Inflammatory macrophage (primary cell): ENCODE measurements at regions not wholly inside any gene's neighbourhood (a gene's known extent, or its start where the extent isn't known, plus 50 kb on each side); places are given as distances from the start of the nearest gene placed in this dataset.

Source experiments
- DNase-seq, 2 donors: peaks; one replicate each; pipeline ENCODE4 v3.0.0-alpha.2; 2020 to 2022

DNA sequence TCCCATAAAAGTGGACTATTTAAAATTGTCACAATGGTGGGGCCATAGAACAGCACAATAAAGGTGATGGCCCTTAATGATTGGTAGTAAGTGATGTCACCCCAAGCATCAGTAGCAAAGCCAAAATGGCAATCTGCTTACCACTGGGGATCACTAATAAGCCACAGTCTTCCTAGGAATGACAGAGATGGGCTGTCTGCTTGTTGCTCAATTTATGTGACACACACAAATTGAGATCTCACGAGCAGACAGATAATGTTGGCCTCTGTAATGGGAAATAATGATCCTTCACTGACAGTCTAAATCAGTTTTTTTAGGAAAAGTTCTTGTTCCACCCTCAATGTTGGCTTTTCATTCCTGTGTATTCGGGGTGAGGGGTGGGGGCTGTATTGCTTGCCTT lies 515.1 kb downstream of the BRD1 start:
- DNase-seq, result no peak

GRCh38 chr22:49310354-49310753 lies 517.3 kb downstream of the BRD1 start:
- no peak for DNase-seq

DNA sequence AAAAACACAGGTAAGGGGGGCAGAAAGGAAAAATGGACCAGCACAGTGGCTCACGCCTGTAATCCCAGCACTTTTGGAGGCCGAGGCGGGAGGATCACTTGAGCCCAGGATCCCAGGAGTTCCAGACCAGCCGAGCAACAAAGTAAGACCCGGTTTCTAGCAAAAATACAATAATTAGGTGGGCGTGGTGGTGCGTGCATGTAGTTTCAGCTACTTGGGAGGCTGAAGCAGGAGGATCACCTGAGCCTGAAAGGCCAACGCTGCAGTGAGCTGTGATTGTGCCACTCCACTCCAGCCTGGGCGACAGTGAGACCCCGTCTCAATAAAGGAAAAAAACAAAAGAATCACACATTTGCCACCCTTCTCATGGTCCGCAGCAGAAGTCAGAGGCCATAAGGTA lies 519.4 kb downstream of the BRD1 start:
- DNase-seq, result no peak

- DNase-seq, result no peak
These were observed 519.8 kb downstream of the BRD1 start for GRCh38 chr22:49307870-49308269.

DNA sequence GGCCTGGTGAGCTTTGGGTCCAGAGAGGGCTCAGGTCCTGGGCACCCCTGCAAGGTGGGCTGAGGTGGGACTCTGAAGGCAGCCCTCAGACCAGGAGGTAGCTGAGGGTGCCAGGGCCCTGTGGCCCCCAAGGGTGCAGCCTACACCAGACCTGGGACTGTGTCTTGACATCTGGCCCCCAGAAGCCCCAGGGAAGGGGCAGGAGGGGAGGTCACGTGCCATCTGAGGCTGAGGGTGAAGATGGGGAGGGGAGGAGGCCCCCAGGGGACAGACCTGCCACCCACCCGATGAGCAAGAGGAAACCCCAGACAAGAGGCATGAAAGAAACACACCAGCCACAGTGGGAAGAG lies 520.2 kb downstream of the BRD1 start:
- DNase-seq, result no peak

DNA sequence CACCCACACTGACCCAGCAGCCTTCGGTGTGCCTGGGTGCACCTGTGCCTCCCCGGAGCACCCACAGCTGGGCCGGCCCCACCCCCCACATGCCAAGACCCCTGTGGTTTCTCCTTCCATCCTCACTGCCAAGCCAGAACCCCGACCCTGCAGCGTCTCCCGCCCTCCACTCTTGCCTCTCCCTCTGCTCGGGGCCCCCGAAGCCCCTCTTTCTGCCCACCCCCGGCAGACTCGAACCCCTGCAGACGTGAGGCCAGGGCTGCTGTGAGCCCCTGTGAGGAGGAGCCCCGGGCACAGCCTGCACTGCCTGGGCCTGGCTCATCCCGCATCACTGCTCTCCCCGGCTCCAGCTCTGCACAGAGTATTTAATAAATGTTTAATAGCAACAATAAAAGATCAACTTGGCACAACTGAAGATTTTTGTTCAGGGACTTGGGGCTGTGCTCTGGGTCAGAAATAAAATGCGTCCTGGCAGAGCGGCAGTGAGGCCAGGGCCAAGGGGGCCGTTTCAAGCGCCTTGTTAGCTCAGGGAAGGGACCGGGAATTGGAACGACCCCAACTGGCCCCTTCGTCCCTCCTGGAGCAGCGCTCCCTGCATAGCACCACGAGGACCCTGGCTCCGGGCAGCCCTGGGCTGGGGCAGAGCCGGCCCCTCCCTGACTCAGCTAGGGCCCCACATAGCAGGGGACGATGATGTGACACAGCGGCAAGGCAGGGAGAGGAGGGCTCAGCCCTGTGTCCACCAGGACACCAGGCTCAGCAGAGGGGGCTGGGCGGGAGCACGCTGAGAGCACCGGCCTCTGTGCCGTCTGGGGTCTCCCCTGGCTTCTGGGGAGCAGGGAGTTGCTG lies 520.8 kb downstream of the BRD1 start:
- DNase-seq, result no peak

GRCh38 chr22:49305966-49306631 lies 521.6 kb downstream of the BRD1 start:
- DNase-seq, result no peak

DNA sequence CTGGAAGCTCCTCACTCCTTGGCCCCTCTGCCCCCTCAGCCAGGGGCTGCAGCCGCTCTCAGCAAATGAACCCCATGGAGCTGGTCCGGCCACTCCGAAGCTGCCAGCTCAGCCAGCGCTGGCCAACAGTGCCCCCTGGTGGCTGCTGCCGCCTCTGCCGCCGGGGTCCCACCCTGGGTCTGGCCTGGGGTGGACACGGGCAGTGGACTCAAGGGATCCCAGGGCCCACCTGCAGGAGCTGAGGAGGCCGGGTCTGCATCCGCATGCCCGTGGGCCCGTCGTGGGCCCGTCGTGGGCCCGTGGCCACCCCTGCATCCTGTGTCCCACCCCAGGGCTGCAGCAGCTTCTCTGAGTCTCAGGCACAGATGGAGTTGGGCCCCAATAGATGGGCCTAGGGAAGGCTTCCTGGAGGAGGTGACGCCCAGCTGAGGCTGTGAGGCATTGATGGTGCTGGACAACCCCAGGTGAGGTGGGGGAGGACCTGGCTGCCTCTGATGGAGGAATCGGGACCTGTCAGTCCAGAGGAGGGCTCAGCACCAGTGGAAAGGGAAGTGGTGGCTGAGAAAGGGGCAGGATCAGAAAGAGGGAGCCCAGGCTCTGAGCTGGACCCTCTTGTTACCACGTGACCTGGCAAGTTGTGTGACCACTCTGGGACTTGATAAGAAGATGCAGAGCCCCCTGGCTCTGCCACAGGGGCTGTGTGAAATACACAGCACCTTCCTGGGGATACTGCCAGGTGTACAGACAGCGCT lies 522.3 kb downstream of the BRD1 start:
- peak; percentile 25 to 50 for DNase-seq

- no peak for DNase-seq
These were observed 523.8 kb downstream of the BRD1 start for GRCh38 chr22:49303781-49304461.

GRCh38 chr22:49303061-49303735 lies 524.5 kb downstream of the BRD1 start:
- no peak for DNase-seq

GRCh38 chr22:49302530-49302929 lies 525.1 kb downstream of the BRD1 start:
- DNase-seq, result no peak

GRCh38 chr22:49302150-49302460 lies 525.6 kb downstream of the BRD1 start:
- no peak for DNase-seq

DNA sequence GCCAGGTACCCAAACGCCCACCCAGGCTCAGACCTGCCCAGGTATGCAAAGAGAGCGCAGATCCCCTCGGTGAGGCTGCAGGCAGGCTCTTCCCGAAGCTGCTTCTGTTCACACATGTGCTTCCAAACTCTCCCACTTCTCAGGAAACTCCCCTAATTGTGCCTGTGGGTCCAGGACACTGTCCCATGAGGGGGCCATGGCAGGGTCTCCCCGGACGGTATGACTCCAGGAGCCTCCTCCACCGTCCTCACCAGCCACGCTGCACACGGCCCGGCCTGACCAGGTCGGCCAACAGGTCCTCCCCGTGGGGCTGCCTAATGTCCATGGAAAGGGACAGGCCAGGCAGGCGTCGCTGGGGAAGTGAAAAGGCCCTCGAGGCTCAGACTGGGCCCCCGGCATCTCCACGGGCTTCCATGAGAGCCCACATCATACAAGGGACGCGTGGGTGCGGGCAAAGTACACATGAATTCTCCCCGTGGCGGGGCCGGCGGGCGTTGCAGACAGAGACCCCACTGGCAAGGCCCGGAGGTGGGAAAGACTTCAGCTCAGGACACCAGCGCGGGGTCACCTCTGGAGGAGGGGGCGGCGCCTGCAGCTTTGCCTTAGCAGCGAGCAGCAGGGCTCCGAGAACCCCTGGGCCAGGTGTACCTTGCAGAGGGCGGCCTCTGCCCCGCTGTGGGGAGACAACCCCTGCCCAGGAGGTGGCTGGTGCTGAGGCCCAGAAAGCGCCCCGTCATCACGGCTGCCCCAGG lies 526.1 kb downstream of the BRD1 start:
- DNase-seq, result no peak

GRCh38 chr22:49300951-49301397 lies 526.7 kb downstream of the BRD1 start:
- DNase-seq, result no peak

GRCh38 chr22:49300241-49300640 lies 527.4 kb downstream of the BRD1 start:
- DNase-seq, result no peak

DNA sequence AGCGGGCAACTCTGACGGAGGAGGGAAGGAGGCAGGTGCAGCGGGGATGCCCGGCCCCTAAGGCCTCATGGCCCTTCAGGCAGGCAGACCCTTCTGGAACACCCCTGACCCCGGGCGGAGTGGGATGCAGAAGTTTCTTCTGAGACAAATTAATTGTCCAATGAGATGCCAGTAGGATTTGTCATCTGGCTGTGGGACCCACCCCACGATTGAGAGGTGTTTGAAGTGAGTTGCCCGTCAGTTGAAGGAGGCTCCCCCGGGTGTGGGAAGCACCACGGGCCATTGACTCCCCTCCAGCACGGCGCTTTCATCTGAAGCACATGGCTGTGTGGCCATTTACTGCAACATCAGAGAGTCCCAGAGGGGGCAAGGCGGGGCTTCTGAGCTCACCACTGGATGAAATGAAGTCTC lies 527.8 kb downstream of the BRD1 start:
- no peak for DNase-seq

- no peak for DNase-seq
These were observed 528.6 kb downstream of the BRD1 start for GRCh38 chr22:49298834-49299750.

DNA sequence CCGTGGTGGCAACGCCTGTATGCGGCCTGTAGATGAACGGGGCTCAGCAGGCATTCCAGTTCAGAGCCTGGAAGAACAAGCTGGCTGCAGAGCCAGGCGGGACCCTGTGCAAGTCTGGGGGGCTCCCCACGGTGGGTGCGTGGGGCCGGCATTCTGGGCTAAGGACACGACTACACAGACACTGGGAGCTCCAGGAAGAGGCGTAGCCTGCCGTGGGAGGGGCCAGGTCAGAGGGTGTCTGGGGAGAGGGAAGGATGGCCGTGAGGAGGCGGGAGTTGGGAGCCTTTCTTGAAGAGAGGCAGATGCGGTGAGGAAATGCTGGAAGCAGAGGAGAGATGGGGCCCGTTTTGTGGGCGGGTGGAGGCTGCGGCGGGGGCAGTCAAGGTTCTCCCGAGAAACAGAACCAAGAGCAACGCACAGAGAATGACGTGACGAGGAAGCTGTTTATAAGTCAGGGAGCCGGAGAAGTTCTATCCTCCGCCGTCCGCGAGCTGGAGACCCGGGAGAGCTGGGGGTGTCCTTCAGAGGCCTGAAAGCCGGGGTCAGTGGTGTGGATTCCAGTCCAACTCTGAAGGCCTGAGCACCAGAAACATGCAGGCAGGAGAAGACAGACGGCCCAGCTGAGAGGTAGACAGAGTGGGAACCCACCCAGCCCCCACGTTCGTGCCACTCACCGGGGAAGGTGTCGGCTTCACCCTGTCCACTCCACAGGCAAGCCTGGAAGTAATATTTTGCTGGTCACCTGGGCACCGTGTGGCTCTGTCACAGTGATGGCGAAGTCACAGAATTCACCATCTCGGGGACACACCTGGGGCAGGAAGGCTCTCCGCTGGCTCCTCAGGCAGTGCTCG lies 529.6 kb downstream of the BRD1 start:
- DNase-seq, result no peak

DNA sequence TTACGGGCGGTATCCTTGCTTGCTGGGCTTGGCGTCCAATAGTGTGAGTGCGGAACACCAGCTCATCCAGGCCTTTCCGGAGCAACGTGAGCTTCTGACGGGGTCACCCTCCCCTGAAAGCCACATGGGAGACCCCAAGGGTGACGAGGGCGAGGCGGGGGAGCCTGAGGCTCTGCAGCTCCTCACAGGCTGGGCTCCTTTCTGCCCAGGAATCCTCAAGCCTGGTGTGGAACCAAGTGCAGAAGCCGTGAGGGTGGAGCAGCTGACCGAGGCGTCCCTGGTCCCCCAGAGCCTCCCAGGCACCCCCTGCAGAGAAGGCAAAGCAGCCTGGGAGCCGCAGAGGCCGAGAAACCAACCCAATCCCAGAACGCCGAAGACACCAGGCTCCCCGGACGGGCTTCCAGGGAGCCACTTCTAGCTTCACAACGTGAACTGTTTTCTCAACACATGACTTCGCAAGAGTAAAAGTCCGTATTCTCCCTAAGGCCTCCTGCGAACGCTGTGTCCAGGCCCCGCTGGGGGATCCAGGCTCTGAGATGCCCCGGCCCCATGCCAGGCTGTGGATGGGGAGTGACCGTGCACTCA lies 530.3 kb downstream of the BRD1 start:
- DNase-seq, result no peak
